ENCODE measurements at regions not wholly inside any gene's neighbourhood (a gene's known extent, or its start where the extent isn't known, plus 50 kb on each side); places are given as distances from the start of the nearest gene placed in this dataset.
A peak's percentile ranks its signal among the peaks of the same experiment; 100 is the strongest.

GRCh38 chr16:22688930-22689329 is 125.0 kb upstream of the HS3ST2 start:
- TF ChIP-seq EZH2 (IDR thresholded peaks at IDR 0.05; ENCODE audit: low read length, missing control alignments) (no peak), CTCF (conservative IDR thresholded peaks at IDR 0.05 in 1 of 2, IDR thresholded peaks at IDR 0.05 in 1 of 2; ENCODE audit: low read depth in 1 of 2, low read length in 2 of 2) (no peak)
- Histone ChIP-seq H3K4me3 (replicated peaks in 1 of 4; ENCODE audit: control extremely low read depth in 1 of 4, insufficient read depth in 1 of 4, low read depth in 3 of 4, low read length in 4 of 4) (no peak overlapping the region), H3K27me3 (ENCODE audit: control insufficient read depth, insufficient read depth, low read length) (no peaks in the 10 kb centered on the region), H3K36me3 (ENCODE audit: control insufficient read depth, insufficient read depth, low read length) (no peaks in the 10 kb centered on the region), H3K27ac (ENCODE audit: insufficient read depth, low read length) (no peak overlapping the region), H3K9me3 (ENCODE audit: control insufficient read depth, insufficient read depth, low read depth, low read length) (no peaks in the 10 kb centered on the region), H4K20me1 (ENCODE audit: control insufficient read depth, extremely low read depth, insufficient read depth, low read length) (no peaks in the 10 kb centered on the region), H3K79me2 (ENCODE audit: control insufficient read depth, insufficient read depth, low read length) (no peaks in the 10 kb centered on the region), H3K4me2 (ENCODE audit: extremely low read depth, insufficient read depth, low read length) (no peak overlapping the region), H3K4me1 (ENCODE audit: control insufficient read depth, extremely low read depth, insufficient read depth, low read length) (no peaks in the 10 kb centered on the region), H2AFZ (ENCODE audit: low read length) (no peak overlapping the region), H3K9ac (ENCODE audit: insufficient read depth, low read length) (no peak overlapping the region)
- DNase-seq (ENCODE audit: low read depth in 2 of 2), result no peak

- Histone ChIP-seq H3K36me3 (ENCODE audit: control insufficient read depth, insufficient read depth, low read length) (no peaks in the 10 kb centered on the region), H3K9me3 (ENCODE audit: control insufficient read depth, insufficient read depth, low read depth, low read length) (no peaks in the 10 kb centered on the region), H3K4me2 (ENCODE audit: extremely low read depth, insufficient read depth, low read length) (no peak overlapping the region), H3K27me3 (ENCODE audit: control insufficient read depth, insufficient read depth, low read length) (no peaks in the 10 kb centered on the region), H3K4me1 (ENCODE audit: control insufficient read depth, extremely low read depth, insufficient read depth, low read length) (peaks cover 3% of the 10 kb centered on the region), H3K4me3 (replicated peaks in 1 of 4; ENCODE audit: control extremely low read depth in 1 of 4, insufficient read depth in 1 of 4, low read depth in 3 of 4, low read length in 4 of 4) (no peak overlapping the region), H3K79me2 (ENCODE audit: control insufficient read depth, insufficient read depth, low read length) (no peaks in the 10 kb centered on the region), H2AFZ (ENCODE audit: low read length) (no peak overlapping the region), H4K20me1 (ENCODE audit: control insufficient read depth, extremely low read depth, insufficient read depth, low read length) (no peaks in the 10 kb centered on the region), H3K27ac (ENCODE audit: insufficient read depth, low read length) (no peak overlapping the region), H3K9ac (ENCODE audit: insufficient read depth, low read length) (no peak overlapping the region)
- no peak for TF ChIP-seq EZH2 (IDR thresholded peaks at IDR 0.05; ENCODE audit: low read length, missing control alignments)
- no peak for TF ChIP-seq CTCF (conservative IDR thresholded peaks at IDR 0.05 in 1 of 2, IDR thresholded peaks at IDR 0.05 in 1 of 2; ENCODE audit: low read depth in 1 of 2, low read length in 2 of 2)
- DNase-seq (ENCODE audit: low read depth in 2 of 2), result no peak
Observed at GRCh38 chr16:22691335-22691734, 122.6 kb upstream of the HS3ST2 start.

- no peak overlapping the region for H3K4me3 ChIP-seq (replicated peaks in 1 of 4; ENCODE audit: control extremely low read depth in 1 of 4, insufficient read depth in 1 of 4, low read depth in 3 of 4, low read length in 4 of 4)
- peak in 1 of 2 donors; percentile 18 for DNase-seq (ENCODE audit: low read depth in 2 of 2)
- TF ChIP-seq CTCF (conservative IDR thresholded peaks at IDR 0.05 in 1 of 2, IDR thresholded peaks at IDR 0.05 in 1 of 2; ENCODE audit: low read depth in 1 of 2, low read length in 2 of 2) (no peak), EZH2 (IDR thresholded peaks at IDR 0.05; ENCODE audit: low read length, missing control alignments) (no peak)
- no peak overlapping the region for H3K27ac ChIP-seq (ENCODE audit: insufficient read depth, low read length)
- no peak overlapping the region for H3K4me2 ChIP-seq (ENCODE audit: extremely low read depth, insufficient read depth, low read length)
- no peaks in the 10 kb centered on the region for H4K20me1 ChIP-seq (ENCODE audit: control insufficient read depth, extremely low read depth, insufficient read depth, low read length)
- peaks cover 3% of the 10 kb centered on the region for H3K4me1 ChIP-seq (ENCODE audit: control insufficient read depth, extremely low read depth, insufficient read depth, low read length)
- H3K79me2 ChIP-seq (ENCODE audit: control insufficient read depth, insufficient read depth, low read length), result no peaks in the 10 kb centered on the region
- no peak overlapping the region for H3K9ac ChIP-seq (ENCODE audit: insufficient read depth, low read length)
- no peaks in the 10 kb centered on the region for H3K9me3 ChIP-seq (ENCODE audit: control insufficient read depth, insufficient read depth, low read depth, low read length)
- H3K36me3 ChIP-seq (ENCODE audit: control insufficient read depth, insufficient read depth, low read length), result no peaks in the 10 kb centered on the region
- no peaks in the 10 kb centered on the region for H3K27me3 ChIP-seq (ENCODE audit: control insufficient read depth, insufficient read depth, low read length)
- H2AFZ ChIP-seq (ENCODE audit: low read length), result no peak overlapping the region
Observed at GRCh38 chr16:22692034-22692433, 121.9 kb upstream of the HS3ST2 start.
